EL (cell line): ENCODE measurements at regions not wholly inside any gene's neighbourhood (a gene's known extent, or its start where the extent isn't known, plus 50 kb on each side); places are given as distances from the start of the nearest gene placed in this dataset.

Experiments
- DNase-seq: peaks from one replicate; pipeline ENCODE4 v3.0.0-alpha.2; 2016

GRCh38 chr4:134463771-134464170 lies 262.2 kb upstream of the PABPC4L start:
- no peak for DNase-seq

- DNase-seq = no peak
Observed at GRCh38 chr4:134426821-134427220, 225.2 kb upstream of the PABPC4L start.

- DNase-seq = no peak
Observed at GRCh38 chr4:134425756-134426155, 224.2 kb upstream of the PABPC4L start.

- DNase-seq = no peak
Observed at GRCh38 chr4:134422776-134423175, 221.2 kb upstream of the PABPC4L start.

GRCh38 chr4:134421734-134422133 lies 220.1 kb upstream of the PABPC4L start:
- no peak for DNase-seq

GRCh38 chr4:134408897-134409296 lies 207.3 kb upstream of the PABPC4L start:
- no peak for DNase-seq

GRCh38 chr4:134401798-134402197 lies 200.2 kb upstream of the PABPC4L start:
- DNase-seq = no peak

GRCh38 chr4:134393592-134393991 lies 192.0 kb upstream of the PABPC4L start:
- no peak for DNase-seq

GRCh38 chr4:134390319-134390718 lies 188.7 kb upstream of the PABPC4L start:
- no peak for DNase-seq

GRCh38 chr4:134388351-134388750 lies 186.8 kb upstream of the PABPC4L start:
- DNase-seq = no peak

GRCh38 chr4:134382478-134383227 lies 181.1 kb upstream of the PABPC4L start:
- no peak for DNase-seq

- DNase-seq = no peak
Observed at GRCh38 chr4:134375775-134376174, 174.2 kb upstream of the PABPC4L start.

- DNase-seq = peak; percentile 40
Observed at GRCh38 chr4:134365852-134366251, 164.3 kb upstream of the PABPC4L start.

GRCh38 chr4:134364928-134365327 lies 163.3 kb upstream of the PABPC4L start:
- DNase-seq = no peak

GRCh38 chr4:134345244-134345643 lies 143.7 kb upstream of the PABPC4L start:
- no peak for DNase-seq

GRCh38 chr4:134343656-134344055 lies 142.1 kb upstream of the PABPC4L start:
- no peak for DNase-seq

- no peak for DNase-seq
Observed at GRCh38 chr4:134343081-134343480, 141.5 kb upstream of the PABPC4L start.

- DNase-seq = no peak
Observed at GRCh38 chr4:134337574-134337973, 136.0 kb upstream of the PABPC4L start.

- no peak for DNase-seq
Observed at GRCh38 chr4:134328741-134329140, 127.2 kb upstream of the PABPC4L start.

- DNase-seq = no peak
Observed at GRCh38 chr4:134327274-134328122, 125.9 kb upstream of the PABPC4L start.

GRCh38 chr4:134326866-134327265 lies 125.3 kb upstream of the PABPC4L start:
- no peak for DNase-seq

GRCh38 chr4:134324179-134324578 lies 122.6 kb upstream of the PABPC4L start:
- DNase-seq = no peak

GRCh38 chr4:134320048-134320447 lies 118.5 kb upstream of the PABPC4L start:
- DNase-seq = no peak

GRCh38 chr4:134313591-134313990 lies 112.0 kb upstream of the PABPC4L start:
- no peak for DNase-seq
